Liver (tissue), 3 donors: ENCODE measurements at regions not wholly inside any gene's neighbourhood (a gene's known extent, or its start where the extent isn't known, plus 50 kb on each side); places are given as distances from the start of the nearest gene placed in this dataset.
"Not testable (repeated sequence)": the region's sequence is repeated elsewhere in the genome, so short reads cannot be mapped to it uniquely, and the experiment has no call there.

Experiments
- EGR1 ChIP-seq, 2 donors: IDR thresholded peaks; 2 replicates each; pipeline ENCODE4 v1.6.1; 2016 to 2018; ENCODE audit warnings: antibody characterized with exemption in 2 of 2, low read depth in 2 of 2
- FOXA1 ChIP-seq: IDR thresholded peaks from 2 replicates; pipeline ENCODE4 v1.6.1; 2016; ENCODE audit warnings: antibody characterized with exemption
- GABPA ChIP-seq, 2 donors: IDR thresholded peaks in 1 of 2; conservative IDR thresholded peaks in 1 of 2; 2 replicates each; pipeline ENCODE4 v1.6.1; 2016; ENCODE audit warnings: antibody characterized with exemption in 2 of 2, mild to moderate bottlenecking in 1 of 2, moderate library complexity in 1 of 2
- HNF4G ChIP-seq: IDR thresholded peaks from 2 replicates; pipeline ENCODE4 v1.6.1; 2016; ENCODE audit warnings: antibody characterized with exemption
- JUND ChIP-seq, 2 donors: IDR thresholded peaks; 2 replicates each; pipeline ENCODE4 v1.6.1; 2016; ENCODE audit warnings: antibody characterized with exemption in 2 of 2
- RAD21 ChIP-seq, 2 donors: IDR thresholded peaks; 2 replicates each; pipeline ENCODE4 v1.6.1; 2016; ENCODE audit warnings: antibody characterized with exemption in 2 of 2, mild to moderate bottlenecking in 2 of 2
- REST ChIP-seq: IDR thresholded peaks from 2 replicates; pipeline ENCODE4 v1.6.1; 2016; ENCODE audit warnings: antibody characterized with exemption, mild to moderate bottlenecking
- RXRA ChIP-seq, 2 donors: IDR thresholded peaks; 2 replicates each; pipeline ENCODE4 v1.6.1; 2017 to 2018; ENCODE audit warnings: antibody characterized with exemption in 2 of 2, mild to moderate bottlenecking in 1 of 2
- TAF1 ChIP-seq: conservative IDR thresholded peaks from 2 replicates; pipeline ENCODE4 v1.6.1; 2016; ENCODE audit warnings: antibody characterized with exemption, mild to moderate bottlenecking
- YY1 ChIP-seq: IDR thresholded peaks from 2 replicates; pipeline ENCODE4 v1.6.1; 2016; ENCODE audit warnings: antibody characterized with exemption, mild to moderate bottlenecking
- ZBTB33 ChIP-seq: IDR thresholded peaks from 2 replicates; pipeline ENCODE4 v1.6.1; 2016; ENCODE audit warnings: antibody characterized with exemption
- TF ChIP-seq, protein P1 (sequence below): fragments of 150-350 bp; IDR thresholded peaks from 2 replicates; pipeline ENCODE4 v1.5.1; 2017; ENCODE audit warnings: improper control_type of control experiment, low read depth, low read length; ENCODE audit not compliant: missing input control
- TF ChIP-seq, protein P2 (sequence below): IDR thresholded peaks from 2 replicates; pipeline ENCODE4 v1.6.1; 2016; ENCODE audit warnings: antibody characterized with exemption
- TF ChIP-seq, protein P3 (sequence below): IDR thresholded peaks from 2 replicates; pipeline ENCODE4 v1.6.1; 2016; ENCODE audit warnings: antibody characterized with exemption
- donor health status: healthy.
- donor health status: healthy.

- TF ChIP-seq, protein P1, sequence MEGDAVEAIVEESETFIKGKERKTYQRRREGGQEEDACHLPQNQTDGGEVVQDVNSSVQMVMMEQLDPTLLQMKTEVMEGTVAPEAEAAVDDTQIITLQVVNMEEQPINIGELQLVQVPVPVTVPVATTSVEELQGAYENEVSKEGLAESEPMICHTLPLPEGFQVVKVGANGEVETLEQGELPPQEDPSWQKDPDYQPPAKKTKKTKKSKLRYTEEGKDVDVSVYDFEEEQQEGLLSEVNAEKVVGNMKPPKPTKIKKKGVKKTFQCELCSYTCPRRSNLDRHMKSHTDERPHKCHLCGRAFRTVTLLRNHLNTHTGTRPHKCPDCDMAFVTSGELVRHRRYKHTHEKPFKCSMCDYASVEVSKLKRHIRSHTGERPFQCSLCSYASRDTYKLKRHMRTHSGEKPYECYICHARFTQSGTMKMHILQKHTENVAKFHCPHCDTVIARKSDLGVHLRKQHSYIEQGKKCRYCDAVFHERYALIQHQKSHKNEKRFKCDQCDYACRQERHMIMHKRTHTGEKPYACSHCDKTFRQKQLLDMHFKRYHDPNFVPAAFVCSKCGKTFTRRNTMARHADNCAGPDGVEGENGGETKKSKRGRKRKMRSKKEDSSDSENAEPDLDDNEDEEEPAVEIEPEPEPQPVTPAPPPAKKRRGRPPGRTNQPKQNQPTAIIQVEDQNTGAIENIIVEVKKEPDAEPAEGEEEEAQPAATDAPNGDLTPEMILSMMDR: not testable (repeated sequence)
- TF ChIP-seq REST; GABPA (IDR thresholded peaks at IDR 0.05 in 1 of 2, conservative IDR thresholded peaks at IDR 0.05 in 1 of 2); EGR1 (IDR thresholded peaks at IDR 0.05; ENCODE audit: low read depth in 2 of 2); RAD21 (IDR thresholded peaks at IDR 0.05); ZBTB33; HNF4G; JUND (IDR thresholded peaks at IDR 0.05); YY1; TAF1; FOXA1; RXRA (IDR thresholded peaks at IDR 0.05): not testable (repeated sequence)
- TF ChIP-seq, protein P2, sequence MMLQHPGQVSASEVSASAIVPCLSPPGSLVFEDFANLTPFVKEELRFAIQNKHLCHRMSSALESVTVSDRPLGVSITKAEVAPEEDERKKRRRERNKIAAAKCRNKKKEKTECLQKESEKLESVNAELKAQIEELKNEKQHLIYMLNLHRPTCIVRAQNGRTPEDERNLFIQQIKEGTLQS: not testable (repeated sequence)
- TF ChIP-seq, protein P3, sequence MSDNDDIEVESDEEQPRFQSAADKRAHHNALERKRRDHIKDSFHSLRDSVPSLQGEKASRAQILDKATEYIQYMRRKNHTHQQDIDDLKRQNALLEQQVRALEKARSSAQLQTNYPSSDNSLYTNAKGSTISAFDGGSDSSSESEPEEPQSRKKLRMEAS: not testable (repeated sequence)
Measured at GRCh38 chr1:234787011-234787584, 177.1 kb upstream of the IRF2BP2 start.
